ENCODE measurements at regions not wholly inside any gene's neighbourhood (a gene's known extent, or its start where the extent isn't known, plus 50 kb on each side); places are given as distances from the start of the nearest gene placed in this dataset.

DNA sequence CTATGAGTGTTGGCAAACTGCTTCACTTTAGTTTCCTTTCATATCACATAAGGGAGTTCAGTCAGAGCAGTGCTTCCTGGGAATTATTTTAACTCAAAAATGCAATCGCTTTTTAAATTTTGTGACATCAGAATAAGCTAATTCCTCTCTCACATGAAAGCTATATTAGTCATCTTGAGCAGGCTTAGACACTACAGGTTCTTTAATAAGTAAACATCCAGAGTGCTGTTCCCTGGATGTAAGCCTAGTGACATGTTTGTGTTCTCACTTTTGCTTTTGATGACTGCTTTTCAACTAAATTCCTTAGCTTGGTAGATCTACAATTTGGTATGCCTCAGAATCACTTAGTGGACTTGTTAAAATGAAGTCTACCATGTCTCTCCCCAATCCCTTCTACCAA is 252.7 kb upstream of the POU3F2 start:
- TF ChIP-seq, protein P1, sequence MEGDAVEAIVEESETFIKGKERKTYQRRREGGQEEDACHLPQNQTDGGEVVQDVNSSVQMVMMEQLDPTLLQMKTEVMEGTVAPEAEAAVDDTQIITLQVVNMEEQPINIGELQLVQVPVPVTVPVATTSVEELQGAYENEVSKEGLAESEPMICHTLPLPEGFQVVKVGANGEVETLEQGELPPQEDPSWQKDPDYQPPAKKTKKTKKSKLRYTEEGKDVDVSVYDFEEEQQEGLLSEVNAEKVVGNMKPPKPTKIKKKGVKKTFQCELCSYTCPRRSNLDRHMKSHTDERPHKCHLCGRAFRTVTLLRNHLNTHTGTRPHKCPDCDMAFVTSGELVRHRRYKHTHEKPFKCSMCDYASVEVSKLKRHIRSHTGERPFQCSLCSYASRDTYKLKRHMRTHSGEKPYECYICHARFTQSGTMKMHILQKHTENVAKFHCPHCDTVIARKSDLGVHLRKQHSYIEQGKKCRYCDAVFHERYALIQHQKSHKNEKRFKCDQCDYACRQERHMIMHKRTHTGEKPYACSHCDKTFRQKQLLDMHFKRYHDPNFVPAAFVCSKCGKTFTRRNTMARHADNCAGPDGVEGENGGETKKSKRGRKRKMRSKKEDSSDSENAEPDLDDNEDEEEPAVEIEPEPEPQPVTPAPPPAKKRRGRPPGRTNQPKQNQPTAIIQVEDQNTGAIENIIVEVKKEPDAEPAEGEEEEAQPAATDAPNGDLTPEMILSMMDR (IDR thresholded peaks at IDR 0.05; ENCODE audit: low read depth, low read length, poor library complexity, severe bottlenecking), result no peak
- TF ChIP-seq EZH2phosphoT487 (IDR thresholded peaks at IDR 0.05; ENCODE audit: borderline replicate concordance, low read length), result no peak
